ENCODE measurements at regions not wholly inside any gene's neighbourhood (a gene's known extent, or its start where the extent isn't known, plus 50 kb on each side); places are given as distances from the start of the nearest gene placed in this dataset.
"Not testable (repeated sequence)": the region's sequence is repeated elsewhere in the genome, so short reads cannot be mapped to it uniquely, and the experiment has no call there.

DNA sequence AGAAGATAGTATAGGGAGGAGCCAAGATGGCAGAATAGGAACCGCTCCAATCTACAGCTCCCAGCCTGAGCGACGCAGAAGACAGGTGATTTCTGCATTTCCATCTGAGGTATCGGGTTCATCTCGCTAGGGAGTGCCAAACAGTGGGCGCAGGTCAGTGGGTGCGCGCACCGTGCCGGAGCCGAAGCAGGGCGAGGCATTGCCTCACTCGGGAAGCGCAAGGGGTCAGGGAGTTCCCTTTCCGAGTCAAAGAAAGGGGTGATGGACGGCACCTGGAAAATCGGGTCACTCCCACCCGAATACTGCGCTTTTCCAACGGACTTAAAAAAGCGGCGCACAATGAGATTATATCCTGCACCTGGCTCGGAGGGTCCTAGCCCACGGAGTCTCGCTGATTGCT is 201.2 kb downstream of the CETN3 start:
- not testable (repeated sequence) for H3K36me3 Mint-ChIP-seq; H3K27me3 Mint-ChIP-seq; H3K4me1 Mint-ChIP-seq (ENCODE audit: low read depth in 2 of 2); DNase-seq (ENCODE audit: low spot score); H3K27ac Mint-ChIP-seq; H3K9me3 Mint-ChIP-seq; ATAC-seq; H3K4me3 Mint-ChIP-seq

- Mint-ChIP-seq H3K27ac (no peak overlapping the region), H3K27me3 (peaks cover 0 to 4% of the 10 kb centered on the region in 2 donors), H3K4me3 (no peak overlapping the region), H3K4me1 (ENCODE audit: low read depth in 2 of 2) (no peaks in the 10 kb centered on the region), H3K36me3 (no peaks in the 10 kb centered on the region), H3K9me3 (peaks cover 8% of the 10 kb centered on the region)
- ATAC-seq (no peak), DNase-seq (ENCODE audit: low spot score) (no peak)
Observed at GRCh38 chr5:90201923-90202322, 207.6 kb downstream of the CETN3 start.

DNA sequence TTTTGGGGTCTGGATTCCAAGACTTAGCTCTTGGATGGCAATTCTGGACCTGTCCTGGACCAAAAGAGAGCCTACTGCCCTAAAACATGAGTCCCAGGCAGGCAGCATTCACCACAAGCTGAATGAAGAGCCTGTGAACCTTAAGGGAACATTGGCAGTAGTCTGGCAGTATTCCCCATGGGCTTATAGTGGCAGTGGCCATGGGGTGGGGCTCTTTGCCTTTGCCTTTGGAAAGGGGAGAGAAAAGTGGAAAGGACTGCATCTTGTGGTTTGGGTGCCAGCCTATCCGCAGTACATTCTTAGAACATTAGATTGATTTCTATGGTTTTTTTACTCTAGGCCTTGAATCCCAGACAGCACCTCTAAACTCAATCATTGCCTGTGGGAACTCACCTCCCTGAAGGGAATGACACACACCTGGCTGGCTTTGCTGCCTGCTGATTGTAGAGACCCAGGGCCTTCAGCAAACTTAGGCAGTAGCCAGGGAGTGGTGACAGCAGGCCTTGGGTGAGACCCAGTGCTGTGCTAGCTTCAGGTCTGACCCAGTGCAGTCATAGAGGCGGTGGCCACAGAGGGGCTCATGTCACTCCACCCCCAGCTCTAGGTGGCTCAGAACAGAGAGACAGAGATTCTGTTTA is 216.3 kb downstream of the CETN3 start:
- H3K9me3 Mint-ChIP-seq = peaks cover 7% of the 10 kb centered on the region

GRCh38 chr5:90191352-90192045 is 218.1 kb downstream of the CETN3 start:
- Mint-ChIP-seq H3K27me3 (no peaks in the 10 kb centered on the region), H3K27ac (no peak overlapping the region), H3K4me1 (ENCODE audit: low read depth in 2 of 2) (no peaks in the 10 kb centered on the region), H3K9me3 (peaks cover 5% of the 10 kb centered on the region), H3K36me3 (no peaks in the 10 kb centered on the region), H3K4me3 (no peak overlapping the region)
- ATAC-seq (no peak), DNase-seq (ENCODE audit: low spot score) (no peak)

More for the DNA sequence above, 216.3 kb downstream of the CETN3 start:
- ATAC-seq (no peak), DNase-seq (ENCODE audit: low spot score) (no peak)
- Mint-ChIP-seq H3K4me1 (ENCODE audit: low read depth in 2 of 2) (no peaks in the 10 kb centered on the region), H3K27ac (no peak overlapping the region), H3K27me3 (no peaks in the 10 kb centered on the region), H3K36me3 (no peaks in the 10 kb centered on the region), H3K4me3 (no peak overlapping the region)

GRCh38 chr5:90185897-90186468 is 223.6 kb downstream of the CETN3 start:
- Mint-ChIP-seq H3K27me3 (peaks cover 0 to 2% of the 10 kb centered on the region in 2 donors), H3K4me1 (ENCODE audit: low read depth in 2 of 2) (no peaks in the 10 kb centered on the region), H3K4me3 (no peak overlapping the region), H3K27ac (no peak overlapping the region), H3K36me3 (no peaks in the 10 kb centered on the region), H3K9me3 (no peaks in the 10 kb centered on the region)
- DNase-seq (ENCODE audit: low spot score) = no peak
- no peak for ATAC-seq

DNA sequence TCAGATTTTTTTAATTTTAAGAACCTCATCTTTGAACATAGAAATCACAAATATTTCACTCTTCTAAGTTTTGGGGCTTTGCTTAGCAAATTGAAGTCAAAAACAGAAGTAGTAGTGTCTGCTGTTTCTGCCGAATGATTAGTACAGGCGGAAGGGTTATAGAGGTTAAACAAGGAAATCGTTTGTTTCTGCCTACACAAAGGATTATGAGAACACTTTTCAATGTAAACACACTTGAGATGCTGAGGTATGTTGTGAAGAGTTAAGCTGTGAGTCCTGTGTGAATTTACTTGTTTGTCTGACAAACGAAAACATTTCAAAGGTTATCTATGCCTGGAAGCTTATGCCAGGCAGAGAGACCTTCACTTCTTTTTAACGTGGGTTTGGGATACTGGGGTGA is 224.8 kb downstream of the CETN3 start:
- Mint-ChIP-seq H3K9me3 (no peaks in the 10 kb centered on the region), H3K4me3 (no peak overlapping the region), H3K27me3 (peaks cover 0 to 2% of the 10 kb centered on the region in 2 donors), H3K36me3 (no peaks in the 10 kb centered on the region), H3K4me1 (ENCODE audit: low read depth in 2 of 2) (no peaks in the 10 kb centered on the region), H3K27ac (no peak overlapping the region)
- DNase-seq (ENCODE audit: low spot score) (no peak), ATAC-seq (no peak)

DNA sequence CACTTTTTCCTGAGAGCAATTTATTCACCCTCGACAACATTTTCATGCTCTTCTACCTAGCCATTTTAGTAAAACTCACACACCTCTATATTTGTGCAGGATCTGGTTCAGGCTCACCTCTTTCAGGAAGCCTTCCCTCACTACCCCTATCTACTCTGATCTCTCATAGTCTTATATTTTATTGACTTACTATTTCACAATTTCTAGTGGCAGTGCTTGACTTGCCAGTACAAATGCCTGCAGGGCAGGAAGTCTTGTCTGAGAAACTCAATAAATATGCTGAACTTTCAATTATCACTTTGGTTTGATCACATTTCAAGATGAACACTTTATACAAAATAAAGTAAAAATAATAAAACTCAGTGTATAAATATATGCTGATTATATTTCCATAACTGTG is 226.8 kb downstream of the CETN3 start:
- H3K27me3 Mint-ChIP-seq = peaks cover 0 to 2% of the 10 kb centered on the region in 2 donors
- ATAC-seq (no peak), DNase-seq (ENCODE audit: low spot score) (no peak)
- no peaks in the 10 kb centered on the region for H3K36me3 Mint-ChIP-seq
- H3K9me3 Mint-ChIP-seq = no peaks in the 10 kb centered on the region
- H3K4me3 Mint-ChIP-seq = no peak overlapping the region
- no peak overlapping the region for H3K27ac Mint-ChIP-seq
- no peaks in the 10 kb centered on the region for H3K4me1 Mint-ChIP-seq (ENCODE audit: low read depth in 2 of 2)

GRCh38 chr5:90174236-90174635 is 235.3 kb downstream of the CETN3 start:
- no peak overlapping the region for H3K27ac Mint-ChIP-seq
- H3K4me1 Mint-ChIP-seq (ENCODE audit: low read depth in 2 of 2) = no peaks in the 10 kb centered on the region
- H3K9me3 Mint-ChIP-seq = peaks cover 3% of the 10 kb centered on the region
- H3K4me3 Mint-ChIP-seq = no peak overlapping the region
- DNase-seq (ENCODE audit: low spot score) (no peak), ATAC-seq (no peak)
- H3K36me3 Mint-ChIP-seq = no peaks in the 10 kb centered on the region
- H3K27me3 Mint-ChIP-seq = no peaks in the 10 kb centered on the region

- Mint-ChIP-seq H3K27me3 (no peaks in the 10 kb centered on the region), H3K9me3 (peaks cover 3% of the 10 kb centered on the region), H3K4me3 (no peak overlapping the region), H3K4me1 (ENCODE audit: low read depth in 2 of 2) (peaks cover 0 to under 1% of the 10 kb centered on the region in 2 donors), H3K36me3 (no peaks in the 10 kb centered on the region), H3K27ac (no peak overlapping the region)
- ATAC-seq = no peak
- no peak for DNase-seq (ENCODE audit: low spot score)
Observed at GRCh38 chr5:90173299-90174030, 236.1 kb downstream of the CETN3 start.

GRCh38 chr5:90171466-90171865 is 238.1 kb downstream of the CETN3 start:
- Mint-ChIP-seq H3K36me3 (no peaks in the 10 kb centered on the region), H3K27ac (no peak overlapping the region), H3K4me3 (no peak overlapping the region), H3K4me1 (ENCODE audit: low read depth in 2 of 2) (peaks cover 0 to 3% of the 10 kb centered on the region in 2 donors), H3K9me3 (peaks cover 3% of the 10 kb centered on the region), H3K27me3 (no peaks in the 10 kb centered on the region)
- ATAC-seq (no peak), DNase-seq (ENCODE audit: low spot score) (no peak)

- Mint-ChIP-seq H3K27me3 (no peaks in the 10 kb centered on the region), H3K36me3 (no peaks in the 10 kb centered on the region), H3K9me3 (peaks cover 4% of the 10 kb centered on the region), H3K27ac (no peak overlapping the region), H3K4me3 (no peak overlapping the region), H3K4me1 (ENCODE audit: low read depth in 2 of 2) (peaks cover 0 to 3% of the 10 kb centered on the region in 2 donors)
- ATAC-seq (no peak), DNase-seq (ENCODE audit: low spot score) (no peak)
Observed at GRCh38 chr5:90170261-90170660, 239.3 kb downstream of the CETN3 start.

GRCh38 chr5:90169078-90169477 is 240.5 kb downstream of the CETN3 start:
- Mint-ChIP-seq H3K27ac (no peak overlapping the region), H3K4me3 (no peak overlapping the region), H3K9me3 (peaks cover 4% of the 10 kb centered on the region), H3K36me3 (no peaks in the 10 kb centered on the region), H3K27me3 (no peaks in the 10 kb centered on the region), H3K4me1 (ENCODE audit: low read depth in 2 of 2) (peaks cover 0 to 3% of the 10 kb centered on the region in 2 donors)
- DNase-seq (ENCODE audit: low spot score) = no peak
- no peak for ATAC-seq

DNA sequence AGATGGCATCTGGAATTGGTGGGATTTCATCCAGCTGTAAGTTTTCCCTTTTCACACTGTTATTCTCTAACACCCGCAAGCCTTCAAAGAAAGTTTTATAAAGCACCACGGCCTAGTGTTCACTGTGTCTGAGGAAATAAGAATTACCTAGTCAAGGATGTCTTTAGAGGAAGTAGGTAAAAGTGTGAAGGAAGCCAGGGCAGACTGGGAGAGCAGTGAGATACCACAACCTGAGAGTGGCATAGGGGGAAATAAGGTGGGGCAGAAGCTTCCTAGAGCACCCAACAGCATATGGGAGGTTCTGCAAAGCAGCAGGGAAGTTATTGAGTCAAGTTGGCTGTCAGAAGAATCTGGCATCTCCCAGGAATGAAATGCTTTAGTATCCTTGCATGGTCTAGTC is 241.2 kb downstream of the CETN3 start:
- DNase-seq (ENCODE audit: low spot score) (no peak), ATAC-seq (no peak)
- Mint-ChIP-seq H3K27ac (no peak overlapping the region), H3K4me1 (ENCODE audit: low read depth in 2 of 2) (peaks cover 0 to 3% of the 10 kb centered on the region in 2 donors), H3K36me3 (no peaks in the 10 kb centered on the region), H3K9me3 (peaks cover 4% of the 10 kb centered on the region), H3K4me3 (no peak overlapping the region), H3K27me3 (no peaks in the 10 kb centered on the region)

DNA sequence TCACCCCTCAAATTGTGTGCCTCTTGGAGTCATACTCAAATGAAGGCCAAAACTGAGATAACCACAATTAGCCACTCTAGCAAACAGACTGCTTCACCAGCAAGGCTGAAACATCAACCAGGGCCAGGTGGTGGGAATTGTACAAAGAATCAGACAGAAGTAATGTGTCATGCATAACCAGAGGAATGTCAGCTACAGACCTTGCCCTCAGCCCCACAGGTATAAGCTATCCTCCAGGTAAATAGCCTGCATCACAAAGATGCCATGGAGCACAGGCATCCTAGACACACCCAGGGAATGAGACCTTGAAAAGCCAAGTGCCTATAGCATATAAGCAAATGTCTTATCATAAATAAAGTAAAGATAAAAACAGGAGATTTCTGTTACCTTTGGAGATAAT is 242.7 kb downstream of the CETN3 start:
- Mint-ChIP-seq H3K4me1 (ENCODE audit: low read depth in 2 of 2) (peaks cover 0 to 3% of the 10 kb centered on the region in 2 donors), H3K4me3 (no peak overlapping the region), H3K36me3 (no peaks in the 10 kb centered on the region), H3K27me3 (no peaks in the 10 kb centered on the region), H3K27ac (no peak overlapping the region), H3K9me3 (peaks cover 4% of the 10 kb centered on the region)
- ATAC-seq = no peak
- no peak for DNase-seq (ENCODE audit: low spot score)
